RCC 7860 (cell line): ENCODE measurements at regions not wholly inside any gene's neighbourhood (a gene's known extent, or its start where the extent isn't known, plus 50 kb on each side); places are given as distances from the start of the nearest gene placed in this dataset.
"Not testable (repeated sequence)": the region's sequence is repeated elsewhere in the genome, so short reads cannot be mapped to it uniquely, and the experiment has no call there.

Experiments
- DNase-seq: peaks from one replicate; pipeline ENCODE4 v3.0.0-alpha.2; 2015; ENCODE audit warnings: low spot score
- FAIRE-seq: peaks from 2 replicates; lab custom pipeline; 2012; peaks lifted over from hg19 to GRCh38; lab: Jason Lieb, UNC

DNA sequence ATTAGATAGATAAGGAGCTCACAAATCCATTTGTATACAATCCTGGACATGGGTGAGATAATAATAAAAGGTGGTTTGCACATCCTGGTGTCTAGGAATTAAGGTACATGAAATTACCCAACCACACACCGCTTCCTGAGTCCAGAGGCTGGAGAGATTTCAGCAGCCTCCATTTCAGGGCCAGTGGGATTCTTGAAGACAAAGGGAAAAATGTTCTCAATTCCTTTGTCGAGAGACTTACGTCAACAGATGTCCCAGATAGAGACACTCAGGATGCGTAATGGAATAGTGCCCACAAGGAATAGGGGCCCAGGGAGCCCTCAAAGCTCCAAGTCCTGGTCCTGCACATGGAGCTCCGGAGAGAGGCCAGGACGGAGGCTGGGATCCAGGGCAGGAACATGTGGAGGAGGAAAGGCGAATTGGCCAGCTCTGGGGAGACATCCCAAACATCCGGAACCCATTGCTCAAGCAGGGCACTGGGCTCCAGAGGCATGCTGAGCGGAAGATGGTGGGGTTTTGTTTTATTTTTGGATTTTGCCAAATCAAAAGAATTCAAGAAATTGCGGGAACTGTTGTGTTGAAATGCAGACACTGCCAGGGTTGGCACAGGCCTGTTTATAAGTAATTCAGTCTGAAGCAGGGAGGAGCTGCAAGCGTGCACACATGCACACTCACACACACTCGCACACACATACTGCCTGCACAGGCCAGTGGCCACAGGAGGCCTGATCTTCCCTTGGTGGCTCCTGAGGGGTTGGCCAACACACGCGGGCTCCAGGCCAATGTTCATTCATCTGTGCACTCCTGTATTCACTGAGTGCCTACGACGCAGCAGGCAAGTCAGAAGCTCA is 97.2 kb downstream of the NOG start:
- peak; percentile 71 for DNase-seq
- FAIRE-seq, result peak; percentile 76

DNA sequence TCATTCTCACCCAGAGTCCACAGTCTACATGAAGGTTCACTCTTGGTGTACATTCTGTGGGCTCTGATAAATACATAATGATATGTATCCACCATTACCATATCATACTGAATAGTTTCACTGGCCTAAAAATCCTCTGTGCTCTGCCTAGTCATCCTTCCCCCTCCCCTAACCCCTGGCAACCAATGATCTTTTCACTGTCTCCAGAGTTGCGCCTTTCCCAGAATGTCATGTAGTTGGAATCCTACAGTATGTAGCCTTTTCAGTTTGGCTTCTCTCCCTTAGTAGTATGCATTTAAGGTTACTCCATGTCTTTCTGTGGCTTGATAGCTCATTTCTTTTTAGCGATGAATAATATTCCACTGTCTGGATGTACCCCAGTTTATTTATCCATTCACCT is 101.3 kb downstream of the NOG start:
- no peak for FAIRE-seq
- DNase-seq, result no peak

DNA sequence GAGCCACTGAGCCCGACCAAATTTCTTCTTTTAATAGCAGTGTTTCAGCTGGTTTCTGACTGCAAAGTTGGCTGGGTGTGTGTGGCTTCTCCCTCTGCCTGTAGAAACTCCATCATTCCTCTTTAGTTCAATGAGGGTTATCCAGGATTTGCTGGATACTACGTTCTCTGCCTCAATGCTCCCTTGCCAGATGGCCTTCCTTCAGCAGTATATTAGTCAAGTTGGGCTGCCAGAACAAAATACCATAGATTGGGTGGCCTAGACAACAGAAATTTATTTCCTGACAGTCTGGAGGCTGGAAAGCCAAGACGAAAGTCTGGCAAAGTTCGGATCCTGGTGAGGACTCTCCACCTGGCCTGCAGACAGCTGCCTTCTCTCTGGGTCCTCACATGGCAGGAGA is 103.7 kb downstream of the NOG start:
- FAIRE-seq (no peak), DNase-seq (no peak)

DNA sequence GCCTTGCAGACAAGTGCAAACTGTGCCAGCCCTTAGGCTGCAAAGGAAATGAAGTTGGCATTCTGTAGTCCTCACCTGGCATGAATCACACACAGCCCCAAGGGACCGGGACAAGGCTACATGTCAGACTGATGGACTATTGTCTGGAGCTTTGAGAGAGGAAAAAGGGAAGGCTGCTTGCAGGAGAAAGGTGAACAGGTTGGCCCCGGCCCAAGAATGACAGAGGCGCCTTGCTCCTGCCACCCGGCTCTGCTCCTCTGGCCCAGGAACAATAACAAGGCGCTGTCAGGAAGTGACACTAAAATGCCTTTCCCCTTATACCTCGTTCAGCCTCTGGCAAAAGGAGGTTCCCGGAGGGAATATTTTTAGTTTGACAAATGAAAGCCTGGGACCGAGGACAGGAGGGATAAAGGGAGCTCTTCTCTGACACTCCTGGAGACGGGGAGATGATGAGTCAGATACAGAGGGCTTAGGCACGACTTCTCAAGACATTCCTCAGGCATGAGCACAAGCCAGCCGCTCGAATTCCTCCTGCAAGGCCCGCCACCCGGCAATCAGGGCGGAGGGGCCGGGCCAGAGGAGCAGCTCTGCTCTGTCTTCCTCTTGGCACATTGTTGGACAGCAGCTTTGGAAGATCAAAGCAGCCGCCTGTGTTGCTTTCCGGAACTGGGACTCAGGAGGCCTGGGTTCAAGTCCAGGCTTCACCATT is 105.8 kb downstream of the NOG start:
- FAIRE-seq (peak; percentile 97), DNase-seq (peak; percentile 99)

DNA sequence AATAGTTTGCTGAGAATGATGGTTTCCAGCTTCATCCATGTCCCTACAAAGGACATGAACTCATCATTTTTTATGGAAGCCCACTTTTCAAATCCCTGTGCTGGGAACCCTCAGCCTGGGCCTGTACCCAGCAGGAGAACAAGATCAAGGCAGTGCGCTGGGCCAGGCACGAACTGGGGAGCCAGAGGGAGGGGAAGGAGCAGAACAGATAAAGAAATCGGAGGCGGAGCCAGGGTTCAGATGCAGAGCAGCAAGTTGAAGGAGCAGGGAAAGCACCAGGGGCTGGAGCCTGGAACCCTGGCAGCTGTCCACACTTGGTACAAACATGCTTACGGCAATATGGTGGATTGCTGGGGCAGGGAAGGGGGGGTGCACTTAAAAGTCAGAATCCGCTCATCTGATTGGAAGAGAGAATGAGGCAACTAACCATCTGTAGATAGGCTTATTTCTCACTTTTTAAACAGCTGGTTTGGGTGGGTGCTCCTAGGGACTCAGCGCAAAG is 107.5 kb downstream of the NOG start:
- DNase-seq (no peak), FAIRE-seq (no peak)

DNA sequence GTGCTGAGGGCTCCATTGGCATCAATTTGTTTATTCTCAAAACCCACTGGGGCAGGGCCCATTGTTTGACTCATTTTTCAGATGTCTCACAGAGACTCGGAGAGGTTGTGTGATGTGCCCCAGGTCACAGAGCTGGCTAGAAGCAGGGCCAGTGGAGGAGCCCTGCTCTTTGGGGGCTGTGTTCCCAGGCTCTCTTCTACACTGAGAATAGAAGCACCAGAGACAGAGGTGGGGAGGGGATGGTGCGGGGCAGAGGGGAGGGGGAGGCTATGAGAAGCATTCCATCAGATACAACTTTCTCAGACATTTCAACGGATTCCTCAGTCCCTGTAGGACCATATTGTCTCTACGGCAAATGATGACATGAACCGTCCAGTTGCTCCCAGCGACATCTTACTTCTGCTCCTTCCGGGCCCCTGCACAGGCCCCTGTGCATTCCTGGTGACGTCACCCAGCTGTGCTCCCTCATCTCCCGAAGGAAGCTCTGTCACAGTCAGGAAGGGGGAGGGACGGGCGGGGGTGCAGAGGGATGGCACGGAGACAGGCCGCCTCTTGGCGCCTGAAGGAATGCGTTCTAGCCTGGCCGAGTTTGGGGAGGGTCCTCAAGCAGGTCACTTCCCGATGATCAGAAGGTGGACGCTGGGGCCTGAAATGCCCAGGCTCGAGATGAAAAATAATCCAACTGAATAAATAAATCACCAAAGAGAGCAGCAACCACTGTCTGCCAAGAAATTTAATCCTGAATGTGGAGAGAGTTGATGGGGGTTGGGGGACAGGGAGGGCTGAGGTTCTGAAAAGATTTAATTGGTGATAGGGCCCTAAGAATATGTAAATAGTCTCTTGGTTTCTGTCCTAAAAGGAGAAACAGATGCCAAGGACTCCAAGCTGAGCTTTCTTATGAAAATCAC is 114.1 kb downstream of the NOG start:
- FAIRE-seq (no peak), DNase-seq (no peak)

DNA sequence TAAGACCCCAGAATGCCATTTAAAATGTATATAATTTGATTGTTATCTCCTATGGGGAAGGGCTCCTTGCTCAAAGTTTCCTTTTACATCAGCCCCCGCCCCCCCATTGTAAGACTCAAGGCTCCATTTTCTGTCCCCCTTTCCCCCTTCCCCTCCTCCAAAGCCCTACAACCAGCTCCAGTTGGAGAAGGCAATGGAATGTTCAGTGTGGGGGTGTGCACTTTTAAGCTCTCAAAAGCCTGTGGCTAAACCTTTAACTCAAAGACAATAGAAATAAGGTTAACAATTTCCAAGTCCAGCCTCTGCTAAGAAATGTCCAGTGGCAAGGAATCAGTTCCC is 114.7 kb downstream of the NOG start:
- FAIRE-seq (no peak), DNase-seq (no peak)

DNA sequence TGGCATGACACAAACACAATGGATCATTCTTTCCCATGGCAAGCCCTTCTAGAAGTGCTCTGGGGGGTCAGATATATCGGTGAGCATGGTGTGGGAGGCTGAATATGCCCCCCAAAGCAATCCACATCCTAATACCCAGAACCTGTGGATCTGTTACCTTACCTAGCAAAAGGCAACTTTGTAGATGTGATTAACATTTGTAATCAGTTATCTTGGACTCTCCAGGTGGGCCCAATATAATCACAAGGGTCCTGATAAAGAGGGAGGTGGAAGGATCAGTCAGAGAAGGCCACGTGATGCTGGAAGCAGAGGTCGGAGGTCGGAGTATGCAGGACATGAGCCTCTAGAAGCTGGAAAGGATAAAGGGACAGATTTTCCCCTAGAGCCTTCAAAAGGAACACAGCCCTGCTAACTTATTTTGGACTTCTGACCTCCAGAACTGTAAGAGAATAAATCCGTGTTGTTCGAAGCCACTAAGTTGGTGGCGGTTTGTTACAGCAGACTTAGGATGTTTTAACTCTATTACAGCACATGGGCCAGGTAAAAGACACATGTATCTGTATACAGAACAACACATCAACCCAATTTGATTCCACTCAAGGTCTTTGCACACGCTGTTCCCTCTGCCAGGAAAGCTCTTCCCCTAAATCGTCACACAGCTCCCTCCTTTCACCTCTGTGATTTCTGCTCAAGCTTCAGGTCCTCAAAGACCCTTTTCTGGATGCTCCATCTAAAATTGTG is 115.3 kb downstream of the NOG start:
- FAIRE-seq, result no peak
- DNase-seq, result no peak

DNA sequence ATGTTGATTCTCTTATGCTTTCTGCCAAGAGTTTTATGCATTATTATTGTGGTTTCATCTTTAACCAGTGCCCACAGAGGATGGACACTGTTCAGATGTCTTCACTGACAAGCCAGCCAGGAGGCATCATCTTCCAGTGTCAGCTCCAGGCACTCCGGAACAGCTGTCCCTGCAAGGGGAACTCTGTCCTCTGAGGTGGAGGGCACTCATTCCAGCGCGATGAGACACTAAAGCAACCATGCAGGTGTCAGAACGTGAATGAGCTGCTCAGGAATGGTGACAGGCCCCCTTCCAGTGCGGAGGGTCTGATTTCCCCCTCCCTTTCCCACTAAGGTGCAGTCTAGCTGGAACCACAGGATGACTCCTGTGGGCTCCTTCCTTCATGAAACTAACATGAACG is 117.5 kb downstream of the NOG start:
- DNase-seq, result peak; percentile 30
- no peak for FAIRE-seq

DNA sequence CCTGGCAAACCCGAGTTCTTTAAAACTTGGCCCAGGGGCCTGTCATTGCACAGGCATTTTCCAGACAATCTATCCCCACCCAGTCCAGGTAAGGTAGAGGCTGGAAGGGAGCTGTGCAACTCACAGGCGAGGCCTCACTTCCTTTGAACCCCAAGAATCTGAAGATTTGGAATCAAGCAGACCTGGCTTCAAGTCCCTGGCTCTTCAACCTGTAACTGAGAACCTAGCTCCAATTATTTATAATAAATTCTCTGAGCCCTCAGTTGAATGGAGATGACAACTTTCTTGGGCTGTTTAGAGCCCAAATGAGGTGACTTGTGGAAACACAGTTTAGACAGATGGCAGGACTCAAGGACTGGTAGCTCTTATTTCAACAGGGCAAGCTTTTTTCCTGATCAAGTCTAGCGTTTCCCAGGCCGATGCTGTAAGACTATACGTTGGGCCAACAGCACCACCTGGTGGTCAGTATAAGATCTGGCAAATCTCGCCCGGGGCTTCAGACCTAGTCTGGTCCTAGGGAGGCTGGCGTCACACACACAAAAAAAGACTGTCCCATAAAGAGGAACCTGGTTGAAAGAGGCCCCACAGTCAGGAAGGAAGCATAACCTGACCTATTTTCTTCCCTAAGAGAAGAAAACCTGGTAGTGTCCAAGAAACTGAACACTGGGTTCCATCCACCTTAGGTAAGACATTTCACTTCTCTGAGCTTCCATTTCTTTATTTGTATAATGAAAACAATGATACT is 117.9 kb downstream of the C17orf67 start:
- FAIRE-seq (peak; percentile 64), DNase-seq (peak; percentile 55)

DNA sequence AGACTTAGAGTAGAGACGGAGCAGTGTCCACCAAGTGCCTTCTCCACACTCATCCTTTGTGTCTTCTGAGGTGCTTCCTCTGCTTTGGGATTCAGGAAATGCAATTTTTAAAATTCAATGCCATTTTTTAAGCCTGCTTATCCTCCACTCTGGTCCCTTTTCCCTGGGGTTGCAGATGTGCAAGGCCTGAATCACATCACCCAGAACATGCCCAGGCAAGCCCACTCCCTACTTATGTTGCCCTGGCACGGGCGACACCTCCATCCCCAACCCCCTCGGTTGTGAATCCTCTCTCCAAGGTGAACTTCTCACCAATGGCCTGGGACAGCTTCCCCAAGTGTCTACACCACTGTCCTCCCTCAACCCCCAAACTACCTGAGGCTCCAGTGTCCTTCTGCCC is 116.2 kb downstream of the C17orf67 start:
- FAIRE-seq, result no peak
- DNase-seq, result no peak

DNA sequence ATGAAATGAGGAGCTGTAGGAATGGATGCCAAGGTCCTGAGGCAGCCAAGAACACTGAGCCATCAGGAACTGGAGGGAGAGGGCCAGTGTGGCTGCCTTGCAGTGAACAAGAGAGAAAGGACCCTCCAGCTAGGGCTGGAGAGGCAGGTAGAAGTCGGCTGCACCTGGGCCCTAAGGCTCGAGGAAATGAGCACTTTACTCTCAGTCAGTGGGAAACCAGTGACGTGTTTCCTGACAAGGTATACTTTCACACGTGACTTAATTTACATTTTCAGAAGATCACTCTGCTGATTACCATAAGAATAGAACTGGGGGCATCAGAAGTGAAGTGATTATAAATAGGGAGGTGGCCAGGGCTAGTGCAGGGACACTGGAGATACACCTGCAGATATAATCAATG is 115.2 kb downstream of the C17orf67 start:
- DNase-seq, result no peak
- no peak for FAIRE-seq

DNA sequence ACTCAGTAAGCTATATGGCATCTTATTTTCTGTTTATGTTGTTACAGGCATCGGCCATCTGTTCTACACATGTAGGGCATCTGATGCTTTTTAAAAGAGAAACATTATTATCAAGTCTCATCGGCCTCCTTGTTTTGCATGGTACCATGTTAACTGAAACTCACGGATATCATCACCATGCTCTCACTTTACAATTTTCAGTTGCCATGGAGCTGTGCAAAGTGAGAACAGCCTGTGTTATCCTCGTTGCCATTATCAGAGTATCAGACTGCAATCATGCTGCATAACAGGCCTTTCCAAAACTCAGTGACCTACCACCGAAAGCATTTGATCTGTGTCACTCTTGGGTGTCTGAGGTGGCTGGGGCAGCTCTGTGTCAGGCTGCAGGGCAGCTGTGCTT is 110.3 kb downstream of the C17orf67 start:
- DNase-seq, result no peak
- FAIRE-seq, result no peak

DNA sequence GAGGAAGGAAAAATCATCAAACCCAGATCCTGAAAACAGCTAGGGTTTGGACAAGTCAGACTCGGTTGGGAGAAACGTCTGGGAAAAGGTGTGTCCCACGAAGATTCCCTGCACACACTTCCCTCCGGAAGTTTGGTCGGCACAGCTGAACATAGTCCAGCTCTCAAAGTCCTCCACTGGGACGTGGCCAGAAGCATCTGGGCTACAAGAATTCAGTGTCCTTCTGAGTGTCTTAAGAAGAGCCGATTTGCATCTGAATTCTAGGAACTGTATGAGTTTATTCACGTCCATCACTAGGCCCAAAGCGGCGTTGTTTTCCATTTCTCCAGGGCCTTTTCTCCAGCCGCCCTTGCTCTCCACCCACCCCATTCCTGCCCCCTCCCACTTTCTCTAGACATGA is 109.1 kb downstream of the C17orf67 start:
- FAIRE-seq (no peak), DNase-seq (no peak)

DNA sequence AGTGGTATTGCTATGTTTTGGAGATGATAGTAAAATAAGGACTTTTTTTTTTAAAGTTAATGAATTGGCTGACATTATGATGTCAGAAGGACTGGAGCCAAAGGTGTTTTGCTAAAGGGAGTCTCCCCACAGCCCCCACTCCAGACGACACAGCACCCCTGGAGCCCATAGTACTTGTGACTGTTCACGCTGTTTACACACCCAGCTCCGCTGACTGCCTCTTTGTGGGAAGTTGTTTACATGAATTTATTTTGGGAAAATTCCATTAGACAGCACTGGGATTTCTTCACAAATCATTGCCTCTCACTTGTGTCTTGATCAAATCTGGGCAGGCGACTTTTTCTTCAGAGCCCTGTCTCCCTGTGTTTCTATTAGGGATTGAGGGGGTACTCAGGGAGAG is 108.6 kb downstream of the C17orf67 start:
- FAIRE-seq, result no peak

DNA sequence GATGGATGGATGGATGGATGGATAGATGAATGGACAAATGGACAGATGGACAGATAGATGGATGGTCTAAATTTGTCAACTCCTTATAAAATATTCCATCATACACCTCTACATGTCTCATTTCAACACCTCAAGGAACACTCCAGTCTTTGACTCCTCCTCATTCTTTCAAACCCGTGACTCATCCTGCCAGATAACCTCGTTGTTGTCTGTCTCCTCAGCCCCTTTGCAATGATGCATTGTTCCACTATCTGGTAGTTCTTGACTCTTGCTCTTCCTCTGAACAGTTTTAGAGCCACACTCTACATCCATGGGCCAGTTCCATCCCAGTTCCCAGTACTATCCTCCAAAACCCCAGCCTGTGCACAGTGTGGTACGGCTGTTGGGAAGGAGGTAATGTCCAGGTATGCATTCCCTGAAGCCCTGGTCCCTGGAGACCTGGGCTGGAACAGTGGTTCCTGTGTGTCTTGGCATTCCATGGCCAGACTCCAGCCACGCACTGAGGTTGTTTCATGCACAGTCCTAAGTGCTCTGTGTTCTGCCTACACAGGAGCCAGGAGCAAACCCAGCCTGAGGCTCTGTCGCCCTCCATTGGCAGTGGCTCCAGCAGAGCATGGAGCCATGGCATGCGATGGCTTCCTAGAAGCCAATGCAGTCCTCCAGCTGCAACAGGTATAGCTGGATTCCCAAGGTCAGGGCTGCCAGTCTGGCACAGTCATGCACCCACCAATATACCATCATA is 105.7 kb downstream of the C17orf67 start:
- no peak for FAIRE-seq
- DNase-seq, result no peak

More for the DNA sequence above, 108.6 kb downstream of the C17orf67 start:
- DNase-seq, result no peak

DNA sequence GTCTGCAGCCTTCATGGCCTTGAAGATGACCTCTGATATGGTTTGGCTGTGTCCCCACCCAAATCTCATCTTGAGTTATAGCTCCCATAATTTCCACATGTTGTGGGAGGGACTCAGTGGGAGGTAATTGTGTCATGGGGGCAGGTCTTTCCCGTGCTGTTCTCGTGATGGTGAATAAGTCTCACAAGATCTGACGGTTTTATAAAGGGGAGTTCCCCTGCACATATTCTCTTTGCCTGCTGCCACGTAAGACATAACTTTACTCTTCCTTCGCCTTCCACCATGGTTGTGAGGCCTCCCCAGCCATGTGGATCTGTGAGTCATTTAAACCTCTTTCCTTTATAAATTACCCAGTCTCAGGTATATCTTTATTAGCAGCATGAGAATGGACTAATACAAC is 102.6 kb downstream of the C17orf67 start:
- FAIRE-seq, DNase-seq: not testable (repeated sequence)

DNA sequence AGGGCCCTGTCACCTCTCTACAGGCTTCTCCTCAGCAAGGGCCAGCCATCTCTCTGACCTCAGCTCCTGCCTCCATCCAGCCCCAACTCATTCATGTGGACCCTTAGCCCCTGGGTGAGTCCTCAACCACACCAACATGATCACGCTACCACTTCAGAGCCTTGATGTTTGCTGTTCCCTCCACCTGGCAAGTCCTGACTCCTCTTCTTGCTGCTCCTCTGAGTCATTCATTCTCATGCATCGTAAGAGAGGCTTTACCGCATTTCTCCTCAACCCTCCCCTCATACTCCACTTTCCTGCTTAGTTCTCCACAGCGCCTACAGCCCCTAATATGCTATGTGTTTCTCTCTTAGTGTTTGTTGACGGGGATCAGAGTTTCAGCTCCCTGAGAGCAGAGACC is 99.9 kb downstream of the C17orf67 start:
- no peak for FAIRE-seq
- DNase-seq, result no peak

DNA sequence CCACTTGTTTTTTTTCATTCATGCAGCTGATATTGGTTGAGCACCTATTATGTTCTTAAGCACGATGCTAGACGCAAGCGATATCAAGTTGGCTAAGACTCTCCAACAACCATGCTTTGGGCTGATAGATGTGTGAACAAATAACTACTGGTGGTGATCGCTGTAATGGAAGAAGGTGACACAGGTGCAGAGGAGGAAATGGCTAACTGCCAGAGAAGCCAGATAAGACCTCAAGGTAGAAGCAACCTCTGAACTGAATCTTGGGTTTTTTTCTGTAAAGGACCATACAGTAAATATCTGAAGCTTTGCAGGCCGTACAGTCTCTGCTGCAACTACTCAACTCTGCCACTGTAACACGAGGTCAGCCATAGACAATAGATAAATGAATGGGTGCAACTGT is 97.9 kb downstream of the C17orf67 start:
- FAIRE-seq (no peak), DNase-seq (no peak)
